ENCODE measurements at regions not wholly inside any gene's neighbourhood (a gene's known extent, or its start where the extent isn't known, plus 50 kb on each side); places are given as distances from the start of the nearest gene placed in this dataset.

DNA sequence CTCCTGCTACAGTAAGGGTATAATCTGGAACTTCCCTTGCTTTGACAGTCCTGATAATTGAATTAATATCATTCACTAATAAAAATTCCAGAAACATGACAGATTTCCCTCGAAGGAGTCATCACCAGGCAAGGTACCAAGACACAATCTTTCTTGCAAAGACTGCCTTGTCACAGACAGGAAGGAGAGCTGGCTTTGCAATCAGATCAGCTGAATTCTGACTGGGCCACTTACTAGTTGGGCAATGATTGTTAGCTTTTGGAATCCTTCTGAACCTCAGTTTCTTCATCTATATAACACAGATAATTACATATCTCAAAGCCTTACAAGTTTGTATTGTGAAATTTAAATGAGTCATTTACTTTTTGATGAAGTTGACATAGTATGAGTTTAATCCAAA, 344.2 kb downstream of the RFPL4B start:
- no peak for TF ChIP-seq CTCF (IDR thresholded peaks at IDR 0.05; ENCODE audit: extremely low read depth, missing control alignments)
- no peak for DNase-seq (ENCODE audit: low spot score)

DNA sequence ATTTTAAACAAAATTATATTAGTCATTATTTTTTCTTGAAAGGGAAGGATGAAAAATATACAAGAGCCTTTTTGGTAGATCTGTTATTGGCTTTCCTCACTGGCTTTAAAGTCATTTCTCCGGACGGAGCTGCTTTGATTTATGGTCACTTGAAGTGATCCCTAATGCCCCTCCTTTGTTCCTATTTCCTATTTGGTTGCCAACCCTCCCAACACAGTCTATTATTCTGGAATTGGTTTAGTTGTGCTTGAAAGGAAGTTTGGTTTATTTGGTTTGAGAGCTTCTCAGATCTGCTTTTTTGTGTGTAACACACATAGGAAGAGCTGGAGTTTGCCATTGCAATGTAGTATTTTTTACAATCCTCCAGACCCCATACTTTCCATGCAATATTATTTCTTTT, 347.9 kb downstream of the RFPL4B start:
- DNase-seq (ENCODE audit: low spot score): no peak
- no peak for TF ChIP-seq CTCF (IDR thresholded peaks at IDR 0.05; ENCODE audit: extremely low read depth, missing control alignments)

DNA sequence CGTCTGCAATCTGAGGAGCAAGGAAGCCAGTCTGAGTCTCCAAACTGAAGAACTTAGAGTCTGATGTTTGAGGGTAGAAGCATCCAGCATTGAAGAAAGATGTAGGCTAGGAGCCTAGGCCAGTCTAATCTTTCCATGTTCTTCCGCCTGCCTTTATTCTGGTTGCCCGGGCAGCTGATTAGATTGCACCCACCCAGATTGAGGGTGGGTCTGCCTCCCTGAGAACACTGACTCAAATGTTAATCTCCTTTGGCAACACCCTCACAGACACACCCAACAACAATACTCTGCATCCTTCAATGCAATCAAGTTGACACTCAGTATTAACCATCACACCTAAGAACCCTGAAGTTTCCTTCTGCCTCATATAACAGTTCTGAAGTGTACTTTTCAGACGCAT, 350.1 kb downstream of the RFPL4B start:
- DNase-seq (ENCODE audit: low spot score): no peak
- no peak for TF ChIP-seq CTCF (IDR thresholded peaks at IDR 0.05; ENCODE audit: extremely low read depth, missing control alignments)

- DNase-seq (ENCODE audit: low spot score): no peak
- no peak for TF ChIP-seq CTCF (IDR thresholded peaks at IDR 0.05; ENCODE audit: extremely low read depth, missing control alignments)
Measured at GRCh38 chr6:112701201-112701600, 354.1 kb downstream of the RFPL4B start.

- DNase-seq (ENCODE audit: low spot score): no peak
- TF ChIP-seq CTCF (IDR thresholded peaks at IDR 0.05; ENCODE audit: extremely low read depth, missing control alignments): no peak
Measured at GRCh38 chr6:112710710-112711109, 363.6 kb downstream of the RFPL4B start.

GRCh38 chr6:112713402-112713801, 366.3 kb downstream of the RFPL4B start:
- TF ChIP-seq CTCF (IDR thresholded peaks at IDR 0.05; ENCODE audit: extremely low read depth, missing control alignments): no peak
- no peak for DNase-seq (ENCODE audit: low spot score)

GRCh38 chr6:112717401-112717800, 370.3 kb downstream of the RFPL4B start:
- no peak for DNase-seq (ENCODE audit: low spot score)
- TF ChIP-seq CTCF (IDR thresholded peaks at IDR 0.05; ENCODE audit: extremely low read depth, missing control alignments): no peak

All from GM20000 (cell line).